Osteoblast (primary cell): ENCODE measurements at regions not wholly inside any gene's neighbourhood (a gene's known extent, or its start where the extent isn't known, plus 50 kb on each side); places are given as distances from the start of the nearest gene placed in this dataset.

Experiments
- DNase-seq: peaks from one replicate; pipeline ENCODE4 v3.0.0; 2011; ENCODE audit warnings: low spot score, mixed read lengths; ENCODE audit not compliant: insufficient read length; ENCODE audit errors: missing footprints
- H2AFZ ChIP-seq: 2 replicates; pipeline ENCODE4 v1.6.0; 2011; ENCODE audit warnings: mild to moderate bottlenecking, low read length
- H3K27ac ChIP-seq: 2 replicates; pipeline ENCODE4 v1.5.1; 2011; ENCODE audit warnings: mild to moderate bottlenecking, low read depth, low read length, moderate library complexity
- H3K27me3 ChIP-seq: 2 replicates; pipeline ENCODE4 v1.6.0; 2012; ENCODE audit warnings: mild to moderate bottlenecking, control low read depth, inconsistent platforms, low read length, moderate library complexity; ENCODE audit not compliant: insufficient read depth
- H3K36me3 ChIP-seq: 2 replicates; pipeline ENCODE4 v1.5.1; 2011; ENCODE audit warnings: mild to moderate bottlenecking, low read length, control low read depth, moderate library complexity; ENCODE audit not compliant: insufficient read depth
- H3K4me1 ChIP-seq: 2 replicates; pipeline ENCODE4 v1.5.1; 2011; ENCODE audit warnings: mild to moderate bottlenecking, low read length, control low read depth, moderate library complexity; ENCODE audit not compliant: insufficient read depth
- H3K4me2 ChIP-seq: 2 replicates; pipeline ENCODE4 v1.6.0; 2011; ENCODE audit warnings: mild to moderate bottlenecking, low read length; ENCODE audit not compliant: insufficient read depth
- H3K4me3 ChIP-seq: fragments of 200-600 bp; sonication (generic); 3 replicates; pipeline ENCODE4 v1.5.1; 2012; ENCODE audit warnings: mild to moderate bottlenecking, low read length, inconsistent platforms; ENCODE audit not compliant: insufficient read depth
- H3K79me2 ChIP-seq: 2 replicates; pipeline ENCODE4 v1.6.0; 2012; ENCODE audit warnings: mild to moderate bottlenecking, low read length, control low read depth, inconsistent platforms; ENCODE audit not compliant: insufficient read depth
- H3K9me3 ChIP-seq: 2 replicates; pipeline ENCODE4 v1.5.1; 2011; ENCODE audit warnings: low read depth, low read length, control low read depth
- H4K20me1 ChIP-seq: 2 replicates; pipeline ENCODE4 v1.6.0; 2012; ENCODE audit warnings: mild to moderate bottlenecking, low read length, control low read depth; ENCODE audit not compliant: insufficient read depth
- CTCF ChIP-seq: IDR thresholded peaks from 2 replicates; pipeline ENCODE4 v1.5.1; 2011; ENCODE audit warnings: mild to moderate bottlenecking, low read depth, low read length, moderate library complexity; ENCODE audit errors: extremely low read depth

DNA sequence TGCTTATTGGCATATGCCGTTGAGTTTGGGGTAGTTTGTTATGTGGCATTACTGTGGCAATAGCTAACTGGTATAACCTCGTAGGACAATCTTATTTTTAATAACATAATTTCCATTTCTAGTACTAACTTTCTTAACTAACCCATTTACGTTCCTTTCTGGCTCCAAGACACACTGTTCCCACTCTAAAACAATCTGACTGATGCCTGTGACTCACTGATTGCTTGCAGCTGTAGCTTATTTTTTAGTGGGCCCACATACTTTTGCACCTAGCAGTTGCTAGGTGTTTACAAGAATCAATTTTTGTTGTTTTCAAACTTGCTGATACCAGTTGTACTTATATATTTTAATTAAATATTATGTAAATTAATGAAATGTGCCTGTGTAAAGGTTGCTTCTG, 52.2 kb downstream of the FAT3 start:
- Histone ChIP-seq H3K36me3 (no peaks in the 10 kb centered on the region), H3K9me3 (no peaks in the 10 kb centered on the region), H2AFZ (no peak overlapping the region), H3K4me1 (peaks cover 29% of the 10 kb centered on the region), H3K27me3 (no peaks in the 10 kb centered on the region), H3K4me2 (no peak overlapping the region), H3K27ac (no peak overlapping the region), H4K20me1 (no peaks in the 10 kb centered on the region), H3K79me2 (no peaks in the 10 kb centered on the region), H3K4me3 (no peak overlapping the region)
- TF ChIP-seq CTCF = no peak
- DNase-seq = no peak

GRCh38 chr11:92277871-92278270, 53.3 kb downstream of the FAT3 start:
- Histone ChIP-seq H3K4me1 (peaks cover 29% of the 10 kb centered on the region), H3K79me2 (no peaks in the 10 kb centered on the region), H3K27me3 (no peaks in the 10 kb centered on the region), H2AFZ (no peak overlapping the region), H3K4me3 (no peak overlapping the region), H3K4me2 (no peak overlapping the region), H3K36me3 (no peaks in the 10 kb centered on the region), H3K9me3 (no peaks in the 10 kb centered on the region), H3K27ac (no peak overlapping the region), H4K20me1 (no peaks in the 10 kb centered on the region)
- no peak for DNase-seq
- no peak for TF ChIP-seq CTCF

DNA sequence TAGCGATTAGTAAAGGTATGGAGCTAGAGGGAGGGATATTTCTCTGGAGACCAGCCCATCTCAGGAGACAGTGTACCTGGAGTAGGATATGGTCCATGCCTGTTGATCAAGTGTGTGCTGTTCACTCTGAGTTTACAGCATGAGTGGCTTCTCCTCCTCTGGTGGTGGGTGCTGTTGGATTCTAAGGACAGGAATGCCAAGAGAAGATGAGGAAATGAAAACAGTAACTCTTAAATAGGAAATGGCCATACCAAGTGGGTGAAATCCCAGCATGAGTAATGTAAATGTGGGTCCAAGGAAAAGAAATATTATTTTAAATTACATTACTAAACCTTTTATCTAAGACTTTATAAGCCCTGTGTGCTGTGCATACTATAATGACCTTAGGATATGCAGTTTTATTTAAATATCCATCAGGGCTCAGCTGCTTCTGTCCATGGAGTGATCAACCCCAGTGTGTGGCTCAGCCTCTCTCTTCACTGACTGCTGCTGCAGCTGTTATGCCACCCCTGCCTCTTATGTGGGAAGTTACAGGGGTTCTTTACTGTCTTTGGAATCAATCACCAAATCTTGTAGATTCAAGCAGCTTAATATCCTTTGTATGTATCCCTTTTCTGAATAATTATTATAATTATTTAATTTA, 54.3 kb downstream of the FAT3 start:
- H2AFZ ChIP-seq = no peak overlapping the region
- no peaks in the 10 kb centered on the region for H3K9me3 ChIP-seq
- no peak overlapping the region for H3K4me3 ChIP-seq
- no peaks in the 10 kb centered on the region for H3K36me3 ChIP-seq
- no peak for DNase-seq
- H4K20me1 ChIP-seq = no peaks in the 10 kb centered on the region
- no peak overlapping the region for H3K4me2 ChIP-seq
- peaks cover 29% of the 10 kb centered on the region for H3K4me1 ChIP-seq
- no peaks in the 10 kb centered on the region for H3K79me2 ChIP-seq
- TF ChIP-seq CTCF = no peak
- no peaks in the 10 kb centered on the region for H3K27me3 ChIP-seq
- H3K27ac ChIP-seq = no peak overlapping the region

- Histone ChIP-seq H3K36me3 (no peaks in the 10 kb centered on the region), H3K79me2 (no peaks in the 10 kb centered on the region), H3K27me3 (peaks cover 3% of the 10 kb centered on the region), H3K9me3 (no peaks in the 10 kb centered on the region), H2AFZ (no peak overlapping the region), H3K4me3 (no peak overlapping the region), H3K27ac (no peak overlapping the region), H4K20me1 (no peaks in the 10 kb centered on the region), H3K4me1 (peaks cover under 1% of the 10 kb centered on the region), H3K4me2 (no peak overlapping the region)
- no peak for TF ChIP-seq CTCF
- no peak for DNase-seq
These were observed 59.5 kb downstream of the FAT3 start for GRCh38 chr11:92284107-92284506.
